Cardiac muscle cell (in vitro differentiated cells and primary cell): ENCODE measurements at regions not wholly inside any gene's neighbourhood (a gene's known extent, or its start where the extent isn't known, plus 50 kb on each side); places are given as distances from the start of the nearest gene placed in this dataset.
"Not testable (repeated sequence)": the region's sequence is repeated elsewhere in the genome, so short reads cannot be mapped to it uniquely, and the experiment has no call there.

Source experiments
- DNase-seq, 2 donors: peaks; one replicate each; pipeline versions ENCODE4 v3.0.0 to v3.0.0-alpha.2; 2010 to 2017; ENCODE audit warnings: low read depth in 1 of 2, low spot score in 1 of 2
- H3K27ac ChIP-seq: fragments of 200-600 bp; sonication (generic); 2 replicates; pipeline ENCODE4 v1.5.1; 2016
- H3K27me3 ChIP-seq: fragments of 200-600 bp; sonication (generic); 2 replicates; pipeline ENCODE4 v1.6.0; 2016; ENCODE audit warnings: control low read depth
- H3K36me3 ChIP-seq: fragments of 200-600 bp; sonication (generic); 2 replicates; pipeline ENCODE4 v1.5.1; 2016; ENCODE audit warnings: control low read depth
- H3K4me1 ChIP-seq: fragments of 200-600 bp; sonication (generic); 2 replicates; pipeline ENCODE4 v1.8.1; 2017; ENCODE audit warnings: low read depth, mild to moderate bottlenecking, mixed run types
- H3K4me3 ChIP-seq: fragments of 200-600 bp; sonication (generic); 2 replicates; pipeline ENCODE4 v1.5.1; 2016; ENCODE audit warnings: mild to moderate bottlenecking
- H3K9me3 ChIP-seq: fragments of 200-600 bp; sonication (generic); 2 replicates; pipeline ENCODE4 v1.5.1; 2017; ENCODE audit warnings: low read depth, mild to moderate bottlenecking, control low read depth
- CTCF ChIP-seq: IDR thresholded peaks from 2 replicates; pipeline ENCODE4 v1.5.1; 2012; ENCODE audit warnings: low read depth, mild to moderate bottlenecking, low read length

- H3K27ac ChIP-seq: no peak overlapping the region
- TF ChIP-seq CTCF: no peak
- no peaks in the 10 kb centered on the region for H3K4me1 ChIP-seq
- H3K9me3 ChIP-seq: no peaks in the 10 kb centered on the region
- no peak for DNase-seq
- H3K27me3 ChIP-seq: no peaks in the 10 kb centered on the region
- H3K36me3 ChIP-seq: no peaks in the 10 kb centered on the region
- H3K4me3 ChIP-seq: no peak overlapping the region
Observed at GRCh38 chr14:97143011-97143410, 345.8 kb downstream of the VRK1 start.

- Histone ChIP-seq H3K9me3 (no peaks in the 10 kb centered on the region), H3K4me3 (no peak overlapping the region)
Observed at GRCh38 chr14:97143456-97143855, 346.3 kb downstream of the VRK1 start.

GRCh38 chr14:97148021-97148420 is 350.8 kb downstream of the VRK1 start:
- DNase-seq, H3K4me3 ChIP-seq, H3K27me3 ChIP-seq, H3K4me1 ChIP-seq, H3K36me3 ChIP-seq, H3K27ac ChIP-seq, H3K9me3 ChIP-seq: not testable (repeated sequence)

More at GRCh38 chr14:97143456-97143855, 346.3 kb downstream of the VRK1 start:
- Histone ChIP-seq H3K27ac (no peak overlapping the region), H3K36me3 (no peaks in the 10 kb centered on the region), H3K4me1 (no peaks in the 10 kb centered on the region), H3K27me3 (no peaks in the 10 kb centered on the region)
- TF ChIP-seq CTCF: no peak
- no peak for DNase-seq

GRCh38 chr14:97149775-97150174 is 352.6 kb downstream of the VRK1 start:
- Histone ChIP-seq H3K36me3 (no peaks in the 10 kb centered on the region), H3K4me3 (no peak overlapping the region), H3K27me3 (peaks cover 6% of the 10 kb centered on the region), H3K9me3 (no peaks in the 10 kb centered on the region), H3K4me1 (no peaks in the 10 kb centered on the region), H3K27ac (no peak overlapping the region)
- no peak for TF ChIP-seq CTCF
- DNase-seq: no peak

GRCh38 chr14:97153527-97153926 is 356.3 kb downstream of the VRK1 start:
- H3K27me3 ChIP-seq: peaks cover 8% of the 10 kb centered on the region
- no peaks in the 10 kb centered on the region for H3K4me1 ChIP-seq
- TF ChIP-seq CTCF: no peak
- no peaks in the 10 kb centered on the region for H3K9me3 ChIP-seq
- no peaks in the 10 kb centered on the region for H3K36me3 ChIP-seq
- no peak overlapping the region for H3K27ac ChIP-seq
- no peak for DNase-seq
- H3K4me3 ChIP-seq: no peak overlapping the region

GRCh38 chr14:97155320-97155719 is 358.1 kb downstream of the VRK1 start:
- TF ChIP-seq CTCF: no peak
- Histone ChIP-seq H3K9me3 (no peaks in the 10 kb centered on the region), H3K36me3 (no peaks in the 10 kb centered on the region), H3K27me3 (peaks cover 8% of the 10 kb centered on the region), H3K4me1 (no peaks in the 10 kb centered on the region), H3K4me3 (no peak overlapping the region), H3K27ac (no peak overlapping the region)
- no peak for DNase-seq
